Astrocyte (in vitro differentiated cells and primary cell): ENCODE measurements at regions not wholly inside any gene's neighbourhood (a gene's known extent, or its start where the extent isn't known, plus 50 kb on each side); places are given as distances from the start of the nearest gene placed in this dataset.

Experiments
- EZH2 ChIP-seq: IDR thresholded peaks from 2 replicates; pipeline ENCODE4 v1.6.1; 2012; ENCODE audit warnings: mild to moderate bottlenecking, low read length, inconsistent platforms; ENCODE audit not compliant: insufficient read depth
- TF ChIP-seq, protein P1 (sequence below): IDR thresholded peaks from 2 replicates; pipeline ENCODE4 v1.5.1; 2011; ENCODE audit warnings: low read depth, mild to moderate bottlenecking, inconsistent platforms, low read length, moderate library complexity; ENCODE audit not compliant: insufficient read depth

DNA sequence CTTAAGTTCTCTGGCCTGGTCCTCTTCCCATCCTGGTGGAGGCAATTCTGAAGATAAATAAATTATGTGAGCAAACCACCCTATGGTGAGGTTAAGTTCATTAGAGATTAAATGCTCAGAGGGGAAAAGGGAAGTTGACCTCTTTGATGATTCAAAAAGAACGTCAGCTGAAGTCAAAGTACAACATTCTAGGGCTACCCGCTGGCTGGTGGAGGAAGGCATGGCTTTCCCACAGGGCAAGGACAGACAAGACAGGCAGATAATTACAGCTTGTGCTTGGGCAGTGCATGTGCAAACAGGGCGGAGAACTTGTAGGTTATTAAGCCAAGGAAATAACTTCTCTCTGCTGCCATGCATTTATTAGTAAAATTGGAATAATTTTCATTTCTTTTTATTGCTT, 91.0 kb upstream of the SLC24A3 start:
- TF ChIP-seq, protein P1, sequence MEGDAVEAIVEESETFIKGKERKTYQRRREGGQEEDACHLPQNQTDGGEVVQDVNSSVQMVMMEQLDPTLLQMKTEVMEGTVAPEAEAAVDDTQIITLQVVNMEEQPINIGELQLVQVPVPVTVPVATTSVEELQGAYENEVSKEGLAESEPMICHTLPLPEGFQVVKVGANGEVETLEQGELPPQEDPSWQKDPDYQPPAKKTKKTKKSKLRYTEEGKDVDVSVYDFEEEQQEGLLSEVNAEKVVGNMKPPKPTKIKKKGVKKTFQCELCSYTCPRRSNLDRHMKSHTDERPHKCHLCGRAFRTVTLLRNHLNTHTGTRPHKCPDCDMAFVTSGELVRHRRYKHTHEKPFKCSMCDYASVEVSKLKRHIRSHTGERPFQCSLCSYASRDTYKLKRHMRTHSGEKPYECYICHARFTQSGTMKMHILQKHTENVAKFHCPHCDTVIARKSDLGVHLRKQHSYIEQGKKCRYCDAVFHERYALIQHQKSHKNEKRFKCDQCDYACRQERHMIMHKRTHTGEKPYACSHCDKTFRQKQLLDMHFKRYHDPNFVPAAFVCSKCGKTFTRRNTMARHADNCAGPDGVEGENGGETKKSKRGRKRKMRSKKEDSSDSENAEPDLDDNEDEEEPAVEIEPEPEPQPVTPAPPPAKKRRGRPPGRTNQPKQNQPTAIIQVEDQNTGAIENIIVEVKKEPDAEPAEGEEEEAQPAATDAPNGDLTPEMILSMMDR, result no peak
- no peak for TF ChIP-seq EZH2
